NT2/D1 (cell line): ENCODE measurements at regions not wholly inside any gene's neighbourhood (a gene's known extent, or its start where the extent isn't known, plus 50 kb on each side); places are given as distances from the start of the nearest gene placed in this dataset.
A peak's percentile ranks its signal among the peaks of the same experiment; 100 is the strongest.
"Not testable (repeated sequence)": the region's sequence is repeated elsewhere in the genome, so short reads cannot be mapped to it uniquely, and the experiment has no call there.

Experiments
- DNase-seq: peaks from one replicate; pipeline ENCODE4 v3.0.0-alpha.2; 2011; ENCODE audit warnings: low read depth, low spot score
- H3K27me3 ChIP-seq: 2 replicates; pipeline ENCODE4 v1.6.0; 2011; ENCODE audit warnings: mild to moderate bottlenecking; ENCODE audit not compliant: insufficient read length, insufficient read depth
- H3K36me3 ChIP-seq: 2 replicates; pipeline ENCODE4 v1.6.1; 2011; ENCODE audit warnings: mild to moderate bottlenecking, low read length, mixed read lengths; ENCODE audit not compliant: insufficient read depth, insufficient read length
- H3K4me1 ChIP-seq: 2 replicates; pipeline ENCODE4 v1.5.1; 2011; ENCODE audit not compliant: insufficient read depth, insufficient read length
- H3K4me3 ChIP-seq: 2 replicates; pipeline ENCODE4 v1.5.1; 2011; ENCODE audit warnings: low read depth; ENCODE audit not compliant: insufficient read length
- H3K9ac ChIP-seq: 2 replicates; pipeline ENCODE4 v1.6.0; 2011; ENCODE audit warnings: low read depth; ENCODE audit not compliant: insufficient read length
- H3K9me3 ChIP-seq: 2 replicates; pipeline ENCODE4 v1.5.1; 2011; ENCODE audit warnings: mild to moderate bottlenecking, low read length; ENCODE audit not compliant: insufficient read depth
- SUZ12 ChIP-seq: IDR thresholded peaks from 2 replicates; pipeline ENCODE4 v1.6.1; 2011; ENCODE audit not compliant: insufficient read length, insufficient read depth; ENCODE audit errors: extremely low read depth
- YY1 ChIP-seq: IDR thresholded peaks from 2 replicates; pipeline ENCODE4 v1.6.1; 2011; ENCODE audit not compliant: insufficient read length, insufficient read depth
- ZNF274 ChIP-seq: IDR thresholded peaks from 2 replicates; pipeline ENCODE4 v1.6.1; 2011; ENCODE audit warnings: mild to moderate bottlenecking, low read depth, low read length

DNA sequence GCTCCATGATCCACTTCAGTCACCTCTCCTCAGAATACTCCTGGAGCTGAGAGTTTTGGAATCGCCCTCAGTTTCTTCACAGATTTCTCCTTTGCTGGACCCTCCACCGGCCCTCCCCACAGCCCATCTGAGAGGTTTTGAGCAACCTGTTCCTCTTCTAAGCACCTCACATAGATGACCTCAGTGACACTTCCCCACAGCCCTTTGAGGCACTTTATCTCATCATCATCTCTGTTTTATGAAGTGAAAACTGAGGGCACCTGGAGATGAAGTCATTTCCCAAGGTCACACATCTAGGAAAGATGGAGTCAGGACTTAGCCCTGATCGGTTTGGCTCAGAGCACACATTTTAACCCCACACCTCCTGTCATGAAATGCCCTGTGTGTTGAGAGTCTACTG lies 76.8 kb upstream of the ZNF281 start:
- Histone ChIP-seq H3K9ac (no peak overlapping the region), H3K4me1 (no peaks in the 10 kb centered on the region), H3K36me3 (no peaks in the 10 kb centered on the region), H3K4me3 (no peak overlapping the region), H3K27me3 (no peaks in the 10 kb centered on the region), H3K9me3 (no peaks in the 10 kb centered on the region)
- TF ChIP-seq YY1 (no peak), ZNF274 (no peak), SUZ12 (no peak)
- DNase-seq: no peak

- not testable (repeated sequence) for H3K27me3 ChIP-seq, H3K4me3 ChIP-seq, H3K9ac ChIP-seq, H3K4me1 ChIP-seq, DNase-seq, H3K36me3 ChIP-seq, H3K9me3 ChIP-seq
Measured at GRCh38 chr1:200484438-200484946, 74.7 kb upstream of the ZNF281 start.

DNA sequence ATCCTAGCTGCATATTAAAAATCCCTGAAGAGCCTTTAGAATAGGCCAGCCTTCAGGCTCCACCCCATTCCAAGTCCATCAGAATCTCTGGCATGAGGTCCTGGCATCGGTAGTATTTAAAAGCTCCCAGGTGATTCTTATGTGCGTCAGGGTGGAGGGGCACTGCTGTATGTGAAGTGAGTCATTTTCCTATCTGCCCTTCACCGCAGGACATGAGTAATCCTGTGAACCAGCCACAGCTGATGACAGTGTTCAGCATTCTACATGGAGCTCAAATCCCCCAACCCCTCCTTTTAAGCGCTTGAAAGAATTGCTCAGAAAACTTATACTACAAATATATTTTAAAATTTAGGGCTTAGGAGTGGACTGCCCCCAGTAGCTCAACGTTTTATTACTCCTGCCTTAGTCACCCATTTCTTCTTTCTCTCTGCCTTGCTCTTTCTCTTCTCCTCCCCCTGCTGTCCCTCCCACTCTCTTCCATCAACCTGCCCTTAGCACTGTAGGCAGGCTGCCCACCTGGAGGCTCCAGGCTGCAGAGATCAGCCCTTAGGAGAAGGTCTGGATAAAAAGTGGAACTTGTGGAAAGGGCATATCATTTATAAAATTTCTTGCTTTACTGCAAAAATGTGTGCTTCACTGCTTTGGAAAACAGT lies 73.8 kb upstream of the ZNF281 start:
- no peaks in the 10 kb centered on the region for H3K9me3 ChIP-seq
- H3K4me1 ChIP-seq: no peaks in the 10 kb centered on the region
- no peak overlapping the region for H3K4me3 ChIP-seq
- TF ChIP-seq SUZ12: no peak
- no peak for TF ChIP-seq YY1
- H3K36me3 ChIP-seq: no peaks in the 10 kb centered on the region
- no peaks in the 10 kb centered on the region for H3K27me3 ChIP-seq
- DNase-seq: peak; percentile 49
- no peak overlapping the region for H3K9ac ChIP-seq

- Histone ChIP-seq H3K9me3 (no peaks in the 10 kb centered on the region), H3K36me3 (no peaks in the 10 kb centered on the region), H3K4me1 (no peaks in the 10 kb centered on the region)
Measured at GRCh38 chr1:200480964-200481363, 71.1 kb upstream of the ZNF281 start.

DNA sequence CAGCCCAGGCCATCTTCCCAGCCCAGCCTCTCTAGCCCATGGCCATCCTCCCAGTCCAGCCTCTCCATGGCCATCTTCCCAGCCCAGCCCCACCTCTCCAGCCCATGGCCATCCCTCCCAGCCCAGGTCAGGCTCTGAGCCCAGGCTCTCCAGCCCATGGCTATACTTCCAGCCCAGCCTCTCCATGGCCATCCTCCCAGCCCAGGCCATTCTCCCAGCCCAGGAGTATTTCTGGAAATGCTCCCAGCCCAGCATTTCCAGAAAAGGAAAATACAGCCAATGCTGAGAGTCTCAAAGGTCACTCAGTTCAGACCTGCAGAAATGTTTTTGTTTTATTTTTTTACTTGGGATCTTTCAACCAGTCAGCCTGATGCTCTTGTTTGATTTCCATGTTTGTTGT lies 70.0 kb upstream of the ZNF281 start:
- no peak overlapping the region for H3K4me3 ChIP-seq
- H3K27me3 ChIP-seq: no peaks in the 10 kb centered on the region
- no peak overlapping the region for H3K9ac ChIP-seq
- TF ChIP-seq ZNF274 (no peak), SUZ12 (no peak), YY1 (no peak)
- no peaks in the 10 kb centered on the region for H3K4me1 ChIP-seq
- H3K9me3 ChIP-seq: no peaks in the 10 kb centered on the region
- no peaks in the 10 kb centered on the region for H3K36me3 ChIP-seq
- no peak for DNase-seq

More at GRCh38 chr1:200480964-200481363, 71.1 kb upstream of the ZNF281 start:
- TF ChIP-seq ZNF274 (no peak), YY1 (no peak), SUZ12 (no peak)
- no peaks in the 10 kb centered on the region for H3K27me3 ChIP-seq
- no peak for DNase-seq
- H3K4me3 ChIP-seq: no peak overlapping the region
- no peak overlapping the region for H3K9ac ChIP-seq

DNA sequence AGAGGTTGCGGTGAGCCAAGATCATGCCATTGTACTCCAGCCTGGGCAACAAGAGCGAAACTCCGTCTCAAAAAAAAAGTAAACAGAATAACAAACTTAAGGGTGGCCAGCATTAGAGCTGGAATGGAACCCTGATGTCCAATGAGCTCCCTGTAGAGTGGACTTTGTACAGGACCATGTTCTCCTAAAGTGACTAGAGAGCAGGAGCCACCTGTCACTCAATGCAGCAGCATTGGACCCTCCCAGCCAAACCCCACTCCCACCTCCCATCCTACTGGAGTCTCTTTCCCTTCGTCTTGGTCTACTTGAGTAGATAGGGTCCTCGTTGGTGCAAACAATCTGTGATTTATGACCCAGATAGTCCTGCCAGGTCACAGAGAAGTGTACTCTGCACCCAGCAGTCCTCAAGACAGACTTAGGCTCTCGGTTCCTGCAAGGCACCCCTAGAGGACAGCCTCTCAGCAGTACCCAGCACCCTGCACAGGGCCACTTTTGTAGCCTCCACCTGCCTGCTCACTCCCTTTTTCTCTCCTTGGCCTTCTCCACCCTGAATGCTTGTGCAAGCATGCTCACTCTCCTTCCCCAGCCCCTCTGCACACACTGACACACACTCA lies 69.2 kb upstream of the ZNF281 start:
- Histone ChIP-seq H3K27me3 (no peaks in the 10 kb centered on the region), H3K9ac (no peak overlapping the region), H3K4me3 (no peak overlapping the region), H3K36me3 (no peaks in the 10 kb centered on the region), H3K4me1 (no peaks in the 10 kb centered on the region), H3K9me3 (no peaks in the 10 kb centered on the region)
- DNase-seq: no peak
- TF ChIP-seq SUZ12 (no peak), ZNF274 (no peak), YY1 (no peak)

GRCh38 chr1:200478239-200478623 lies 68.4 kb upstream of the ZNF281 start:
- Histone ChIP-seq H3K4me3 (no peak overlapping the region), H3K36me3 (no peaks in the 10 kb centered on the region), H3K4me1 (no peaks in the 10 kb centered on the region), H3K9ac (no peak overlapping the region), H3K9me3 (no peaks in the 10 kb centered on the region), H3K27me3 (no peaks in the 10 kb centered on the region)
- TF ChIP-seq YY1 (no peak), ZNF274 (no peak), SUZ12 (no peak)
- DNase-seq: no peak
